ENCODE measurements at regions not wholly inside any gene's neighbourhood (a gene's known extent, or its start where the extent isn't known, plus 50 kb on each side); places are given as distances from the start of the nearest gene placed in this dataset.

GRCh38 chr9:10999646-11000045, 386.8 kb upstream of the PTPRD start:
- DNase-seq (ENCODE audit: low read depth), result no peak

- DNase-seq (ENCODE audit: low read depth), result no peak
These were observed 388.7 kb upstream of the PTPRD start for GRCh38 chr9:11001546-11001945.

- no peak for DNase-seq (ENCODE audit: low read depth)
These were observed 389.9 kb upstream of the PTPRD start for GRCh38 chr9:11002705-11003104.

GRCh38 chr9:11003836-11004235, 391.0 kb upstream of the PTPRD start:
- no peak for DNase-seq (ENCODE audit: low read depth)

- DNase-seq (ENCODE audit: low read depth), result no peak
These were observed 398.9 kb upstream of the PTPRD start for GRCh38 chr9:11011696-11012095.

- DNase-seq (ENCODE audit: low read depth), result no peak
These were observed 403.3 kb upstream of the PTPRD start for GRCh38 chr9:11016081-11016480.

GRCh38 chr9:11023201-11023600, 410.4 kb upstream of the PTPRD start:
- DNase-seq (ENCODE audit: low read depth), result no peak

GRCh38 chr9:11025775-11026174, 413.0 kb upstream of the PTPRD start:
- DNase-seq (ENCODE audit: low read depth), result no peak

- no peak for DNase-seq (ENCODE audit: low read depth)
These were observed 425.6 kb upstream of the PTPRD start for GRCh38 chr9:11038366-11038765.

GRCh38 chr9:11039006-11039405, 426.2 kb upstream of the PTPRD start:
- DNase-seq (ENCODE audit: low read depth), result no peak

- no peak for DNase-seq (ENCODE audit: low read depth)
These were observed 432.8 kb upstream of the PTPRD start for GRCh38 chr9:11045589-11045988.

- no peak for DNase-seq (ENCODE audit: low read depth)
These were observed 450.5 kb upstream of the PTPRD start for GRCh38 chr9:11063263-11063662.

GRCh38 chr9:11064909-11065308, 452.1 kb upstream of the PTPRD start:
- DNase-seq (ENCODE audit: low read depth), result no peak

GRCh38 chr9:11072176-11072575, 459.4 kb upstream of the PTPRD start:
- DNase-seq (ENCODE audit: low read depth), result no peak

- DNase-seq (ENCODE audit: low read depth), result no peak
These were observed 473.8 kb upstream of the PTPRD start for GRCh38 chr9:11086561-11086960.

- DNase-seq (ENCODE audit: low read depth), result no peak
These were observed 476.1 kb upstream of the PTPRD start for GRCh38 chr9:11088821-11089374.

GRCh38 chr9:11092974-11093373, 480.2 kb upstream of the PTPRD start:
- no peak for DNase-seq (ENCODE audit: low read depth)

GRCh38 chr9:11097020-11097419, 484.2 kb upstream of the PTPRD start:
- no peak for DNase-seq (ENCODE audit: low read depth)

GRCh38 chr9:11103525-11103924, 490.7 kb upstream of the PTPRD start:
- no peak for DNase-seq (ENCODE audit: low read depth)

GRCh38 chr9:11107196-11107595, 494.4 kb upstream of the PTPRD start:
- no peak for DNase-seq (ENCODE audit: low read depth)

GRCh38 chr9:11128156-11128555, 515.4 kb upstream of the PTPRD start:
- DNase-seq (ENCODE audit: low read depth), result no peak

GRCh38 chr9:11135851-11136250, 523.0 kb upstream of the PTPRD start:
- no peak for DNase-seq (ENCODE audit: low read depth)

- DNase-seq (ENCODE audit: low read depth), result no peak
These were observed 528.6 kb upstream of the PTPRD start for GRCh38 chr9:11141357-11141756.

GRCh38 chr9:11142965-11143738, 530.4 kb upstream of the PTPRD start:
- DNase-seq (ENCODE audit: low read depth), result no peak
